ENCODE measurements at regions not wholly inside any gene's neighbourhood (a gene's known extent, or its start where the extent isn't known, plus 50 kb on each side); places are given as distances from the start of the nearest gene placed in this dataset.
"Not testable (repeated sequence)": the region's sequence is repeated elsewhere in the genome, so short reads cannot be mapped to it uniquely, and the experiment has no call there.

- no peak for TF ChIP-seq CTCF (IDR thresholded peaks at IDR 0.05; ENCODE audit: insufficient read depth, low read length, poor library complexity, severe bottlenecking)
- DNase-seq (ENCODE audit: low read depth), result no peak
Measured at GRCh38 chr13:83452292-83452950, 429.9 kb downstream of the SLITRK1 start.

GRCh38 chr13:83450591-83450990 is 431.7 kb downstream of the SLITRK1 start:
- no peak overlapping the region for H3K4me3 ChIP-seq (ENCODE audit: low read depth, low read length)
- DNase-seq (ENCODE audit: low read depth), result no peak
- H3K27me3 ChIP-seq (ENCODE audit: control insufficient read depth, insufficient read depth, low read length), result no peaks in the 10 kb centered on the region
- no peak for TF ChIP-seq CTCF (IDR thresholded peaks at IDR 0.05; ENCODE audit: insufficient read depth, low read length, poor library complexity, severe bottlenecking)
- no peaks in the 10 kb centered on the region for H3K36me3 ChIP-seq (ENCODE audit: control insufficient read depth, insufficient read depth, low read length)

More at GRCh38 chr13:83452292-83452950, 429.9 kb downstream of the SLITRK1 start:
- Histone ChIP-seq H3K36me3 (ENCODE audit: control insufficient read depth, insufficient read depth, low read length) (no peaks in the 10 kb centered on the region), H3K27me3 (ENCODE audit: control insufficient read depth, insufficient read depth, low read length) (no peaks in the 10 kb centered on the region), H3K4me3 (ENCODE audit: low read depth, low read length) (no peak overlapping the region)

GRCh38 chr13:83449668-83450395 is 432.4 kb downstream of the SLITRK1 start:
- no peaks in the 10 kb centered on the region for H3K36me3 ChIP-seq (ENCODE audit: control insufficient read depth, insufficient read depth, low read length)
- TF ChIP-seq CTCF (IDR thresholded peaks at IDR 0.05; ENCODE audit: insufficient read depth, low read length, poor library complexity, severe bottlenecking), result no peak
- H3K4me3 ChIP-seq (ENCODE audit: low read depth, low read length), result no peak overlapping the region
- no peaks in the 10 kb centered on the region for H3K27me3 ChIP-seq (ENCODE audit: control insufficient read depth, insufficient read depth, low read length)
- DNase-seq (ENCODE audit: low read depth), result no peak

GRCh38 chr13:83440465-83440864 is 441.8 kb downstream of the SLITRK1 start:
- H3K27me3 ChIP-seq (ENCODE audit: control insufficient read depth, insufficient read depth, low read length), result no peaks in the 10 kb centered on the region
- no peak overlapping the region for H3K4me3 ChIP-seq (ENCODE audit: low read depth, low read length)
- DNase-seq (ENCODE audit: low read depth), result no peak
- no peak for TF ChIP-seq CTCF (IDR thresholded peaks at IDR 0.05; ENCODE audit: insufficient read depth, low read length, poor library complexity, severe bottlenecking)
- H3K36me3 ChIP-seq (ENCODE audit: control insufficient read depth, insufficient read depth, low read length), result no peaks in the 10 kb centered on the region

- not testable (repeated sequence) for H3K4me3 ChIP-seq (ENCODE audit: low read depth, low read length); H3K27me3 ChIP-seq (ENCODE audit: control insufficient read depth, insufficient read depth, low read length); DNase-seq (ENCODE audit: low read depth); H3K36me3 ChIP-seq (ENCODE audit: control insufficient read depth, insufficient read depth, low read length)
Measured at GRCh38 chr13:83439464-83439863, 442.8 kb downstream of the SLITRK1 start.

- no peak for TF ChIP-seq CTCF (IDR thresholded peaks at IDR 0.05; ENCODE audit: insufficient read depth, low read length, poor library complexity, severe bottlenecking)
- no peak for DNase-seq (ENCODE audit: low read depth)
- Histone ChIP-seq H3K27me3 (ENCODE audit: control insufficient read depth, insufficient read depth, low read length) (no peaks in the 10 kb centered on the region), H3K36me3 (ENCODE audit: control insufficient read depth, insufficient read depth, low read length) (no peaks in the 10 kb centered on the region), H3K4me3 (ENCODE audit: low read depth, low read length) (no peak overlapping the region)
Measured at GRCh38 chr13:83423861-83424260, 458.4 kb downstream of the SLITRK1 start.
